ENCODE measurements at regions not wholly inside any gene's neighbourhood (a gene's known extent, or its start where the extent isn't known, plus 50 kb on each side); places are given as distances from the start of the nearest gene placed in this dataset.

DNA sequence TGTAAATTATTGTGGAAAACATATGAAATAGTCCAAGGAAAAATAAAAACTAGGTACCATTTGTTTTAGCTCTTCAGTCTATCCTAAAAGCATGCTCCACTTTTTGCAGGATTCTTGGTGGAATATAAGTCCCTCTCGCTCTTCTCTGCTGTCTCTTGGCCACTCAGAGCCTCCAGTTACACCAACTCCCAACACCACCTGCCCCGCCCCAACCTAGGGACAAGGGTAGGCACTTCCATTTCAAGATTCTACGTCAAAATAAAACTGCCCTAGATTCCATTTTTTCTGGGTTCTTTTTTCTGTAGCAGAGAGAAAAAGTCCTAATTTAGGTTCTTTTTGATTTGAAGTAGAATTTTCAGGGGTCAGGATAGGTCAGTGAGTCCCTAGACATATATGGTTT, 1036.2 kb upstream of the POU3F3 start:
- Histone ChIP-seq H3K4me3 (replicated peaks in 1 of 4; ENCODE audit: control extremely low read depth in 1 of 4, insufficient read depth in 1 of 4, low read depth in 3 of 4, low read length in 4 of 4) (no peak overlapping the region), H3K9ac (ENCODE audit: insufficient read depth, low read length) (no peak overlapping the region), H3K36me3 (ENCODE audit: control insufficient read depth, insufficient read depth, low read length) (no peaks in the 10 kb centered on the region), H3K27ac (ENCODE audit: insufficient read depth, low read length) (no peak overlapping the region), H4K20me1 (ENCODE audit: control insufficient read depth, extremely low read depth, insufficient read depth, low read length) (no peaks in the 10 kb centered on the region), H2AFZ (ENCODE audit: low read length) (no peak overlapping the region), H3K9me3 (ENCODE audit: control insufficient read depth, insufficient read depth, low read depth, low read length) (no peaks in the 10 kb centered on the region), H3K4me2 (ENCODE audit: extremely low read depth, insufficient read depth, low read length) (no peak overlapping the region), H3K4me1 (ENCODE audit: control insufficient read depth, extremely low read depth, insufficient read depth, low read length) (no peaks in the 10 kb centered on the region), H3K27me3 (ENCODE audit: control insufficient read depth, insufficient read depth, low read length) (no peaks in the 10 kb centered on the region), H3K79me2 (ENCODE audit: control insufficient read depth, insufficient read depth, low read length) (no peaks in the 10 kb centered on the region)
- no peak for DNase-seq (ENCODE audit: low read depth in 2 of 2)
- TF ChIP-seq CTCF (conservative IDR thresholded peaks at IDR 0.05 in 1 of 2, IDR thresholded peaks at IDR 0.05 in 1 of 2; ENCODE audit: low read depth in 1 of 2, low read length in 2 of 2) (no peak), EZH2 (IDR thresholded peaks at IDR 0.05; ENCODE audit: low read length, missing control alignments) (no peak)

GRCh38 chr2:103818176-103818575, 1035.7 kb upstream of the POU3F3 start:
- no peak overlapping the region for H3K4me3 ChIP-seq (replicated peaks in 1 of 4; ENCODE audit: control extremely low read depth in 1 of 4, insufficient read depth in 1 of 4, low read depth in 3 of 4, low read length in 4 of 4)
- no peak for TF ChIP-seq EZH2 (IDR thresholded peaks at IDR 0.05; ENCODE audit: low read length, missing control alignments)
- no peak for TF ChIP-seq CTCF (conservative IDR thresholded peaks at IDR 0.05 in 1 of 2, IDR thresholded peaks at IDR 0.05 in 1 of 2; ENCODE audit: low read depth in 1 of 2, low read length in 2 of 2)

DNA sequence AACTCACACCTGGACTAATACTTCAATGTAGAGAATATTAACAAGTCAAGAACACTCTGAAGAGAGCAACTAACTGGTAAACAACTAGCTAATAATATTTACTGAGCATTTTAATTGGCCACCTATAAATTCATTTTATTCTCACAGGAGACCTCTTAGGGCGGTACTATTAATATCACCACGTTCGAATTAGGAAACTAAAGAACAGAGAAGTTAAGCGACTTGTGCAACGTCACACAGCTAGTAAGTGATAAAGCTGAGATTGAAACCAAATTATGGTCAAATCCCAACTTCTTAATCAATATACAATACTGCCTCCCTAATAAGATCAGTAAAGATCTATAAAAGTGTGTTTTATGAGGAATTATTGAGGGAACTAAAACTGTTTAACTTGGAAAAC, 1034.3 kb upstream of the POU3F3 start:
- Histone ChIP-seq H3K4me2 (ENCODE audit: extremely low read depth, insufficient read depth, low read length) (no peak overlapping the region), H3K9me3 (ENCODE audit: control insufficient read depth, insufficient read depth, low read depth, low read length) (no peaks in the 10 kb centered on the region), H2AFZ (ENCODE audit: low read length) (no peak overlapping the region), H3K27me3 (ENCODE audit: control insufficient read depth, insufficient read depth, low read length) (no peaks in the 10 kb centered on the region), H3K36me3 (ENCODE audit: control insufficient read depth, insufficient read depth, low read length) (no peaks in the 10 kb centered on the region), H3K4me3 (replicated peaks in 1 of 4; ENCODE audit: control extremely low read depth in 1 of 4, insufficient read depth in 1 of 4, low read depth in 3 of 4, low read length in 4 of 4) (no peak overlapping the region), H3K79me2 (ENCODE audit: control insufficient read depth, insufficient read depth, low read length) (no peaks in the 10 kb centered on the region), H3K27ac (ENCODE audit: insufficient read depth, low read length) (no peak overlapping the region), H3K9ac (ENCODE audit: insufficient read depth, low read length) (no peak overlapping the region), H4K20me1 (ENCODE audit: control insufficient read depth, extremely low read depth, insufficient read depth, low read length) (no peaks in the 10 kb centered on the region), H3K4me1 (ENCODE audit: control insufficient read depth, extremely low read depth, insufficient read depth, low read length) (no peaks in the 10 kb centered on the region)
- DNase-seq (ENCODE audit: low read depth in 2 of 2): no peak
- TF ChIP-seq EZH2 (IDR thresholded peaks at IDR 0.05; ENCODE audit: low read length, missing control alignments) (no peak), CTCF (conservative IDR thresholded peaks at IDR 0.05 in 1 of 2, IDR thresholded peaks at IDR 0.05 in 1 of 2; ENCODE audit: low read depth in 1 of 2, low read length in 2 of 2) (no peak)

More at GRCh38 chr2:103818176-103818575, 1035.7 kb upstream of the POU3F3 start:
- no peaks in the 10 kb centered on the region for H3K9me3 ChIP-seq (ENCODE audit: control insufficient read depth, insufficient read depth, low read depth, low read length)
- H3K27me3 ChIP-seq (ENCODE audit: control insufficient read depth, insufficient read depth, low read length): no peaks in the 10 kb centered on the region
- no peaks in the 10 kb centered on the region for H3K79me2 ChIP-seq (ENCODE audit: control insufficient read depth, insufficient read depth, low read length)
- no peak overlapping the region for H2AFZ ChIP-seq (ENCODE audit: low read length)
- H3K9ac ChIP-seq (ENCODE audit: insufficient read depth, low read length): no peak overlapping the region
- no peak for DNase-seq (ENCODE audit: low read depth in 2 of 2)
- H3K4me1 ChIP-seq (ENCODE audit: control insufficient read depth, extremely low read depth, insufficient read depth, low read length): no peaks in the 10 kb centered on the region
- no peak overlapping the region for H3K27ac ChIP-seq (ENCODE audit: insufficient read depth, low read length)
- H3K4me2 ChIP-seq (ENCODE audit: extremely low read depth, insufficient read depth, low read length): no peak overlapping the region
- H3K36me3 ChIP-seq (ENCODE audit: control insufficient read depth, insufficient read depth, low read length): no peaks in the 10 kb centered on the region
- H4K20me1 ChIP-seq (ENCODE audit: control insufficient read depth, extremely low read depth, insufficient read depth, low read length): no peaks in the 10 kb centered on the region

All from fibroblast of lung (primary cell).